ENCODE measurements at regions not wholly inside any gene's neighbourhood (a gene's known extent, or its start where the extent isn't known, plus 50 kb on each side); places are given as distances from the start of the nearest gene placed in this dataset.

DNA sequence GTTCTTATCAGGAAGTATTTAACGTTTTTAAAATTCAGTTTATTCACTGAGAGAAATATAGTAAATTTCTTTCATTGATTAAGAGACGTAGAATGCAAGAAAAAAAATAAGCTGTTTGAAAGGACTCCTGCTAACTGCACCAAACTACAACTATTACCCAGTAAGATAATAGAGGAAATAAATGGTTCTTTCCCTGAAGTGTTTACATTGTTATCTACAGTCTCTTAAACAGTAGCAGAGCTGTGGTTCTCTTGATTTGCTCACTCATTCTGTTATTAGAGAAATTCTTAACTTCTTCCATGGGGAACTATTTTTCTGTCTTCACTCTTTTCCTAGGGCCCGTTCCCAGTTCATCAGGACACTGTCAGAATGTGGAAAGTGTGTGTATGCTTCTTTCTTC is 973.0 kb downstream of the KCNJ2 start:
- H2BK20ac ChIP-seq (ENCODE audit: low read depth, low read length): no peak overlapping the region
- no peak overlapping the region for H2BK120ac ChIP-seq (ENCODE audit: low read depth, low read length)
- no peak overlapping the region for H4K5ac ChIP-seq (ENCODE audit: low read depth, low read length)
- dilution Hi-C loops (cut with HindIII; ENCODE audit: low sequenced_read_pairs, unreplicated experiment): no loop called here
- DNase-seq: peak; percentile 10
- H4K8ac ChIP-seq (ENCODE audit: low read depth in 2 of 2, low read length in 2 of 2): no peak overlapping the region
- H3K14ac ChIP-seq (replicated peaks; ENCODE audit: low read depth, low read length): no peak overlapping the region
- ChIA-PET CTCF (interaction anchor here (0.6 to 1.1 kb wide), 3 partner anchors 9 to 59 kb away, joined by 3 to 4 read pairs (median 3); no protein-coding TSS in a partner anchor), POLR2A (ENCODE audit: unreplicated experiment) (no interaction called here)
- no peak overlapping the region for H3K27ac ChIP-seq (ENCODE audit: insufficient read depth, low read length)
- WGBS, 2 experiments (ENCODE audit: extremely low coverage in 2 of 2, insufficient read length in 1 of 2): no CpG with 5 or more reads among the region's 3 CpGs
- H3K18ac ChIP-seq (ENCODE audit: low read depth, low read length): no peak overlapping the region
- H4K91ac ChIP-seq (ENCODE audit: insufficient read depth, low read depth, low read length): no peak overlapping the region
- in situ Hi-C loops (cut with MboI; ENCODE audit: low sequenced_read_pairs): no loop called here
- no peak overlapping the region for H2BK15ac ChIP-seq (ENCODE audit: low read depth, low read length)
- peak; percentile 48; the same call in 1 of the 2 replicates for ATAC-seq (ENCODE audit: low read depth)
- H3K56ac ChIP-seq (ENCODE audit: extremely low read depth, insufficient read depth, low read length): no peak overlapping the region
- no peaks in the 10 kb centered on the region for H3K36me3 ChIP-seq (ENCODE audit: control insufficient read depth, insufficient read depth, low read length)
- intact Hi-C loops (cut with micrococcal nuclease): no loop called here
- no peak overlapping the region for H3K4me3 ChIP-seq (ENCODE audit: insufficient read depth, low read depth, low read length)
- TF ChIP-seq RCOR1 (IDR thresholded peaks at IDR 0.05; ENCODE audit: insufficient replicate concordance, low read length) (no peak), BHLHE40 (IDR thresholded peaks at IDR 0.05; ENCODE audit: low read depth, low read length) (no peak), NFE2L2 (IDR thresholded peaks at IDR 0.05; ENCODE audit: low read depth, low read length) (no peak)
- no peaks in the 10 kb centered on the region for H3K27me3 ChIP-seq (ENCODE audit: control insufficient read depth, insufficient read depth, low read length)
- H3K4me2 ChIP-seq (ENCODE audit: low read depth, low read length): 0 out of 2 replicates have a peak overlapping the region, but pooled peaks have one; percentile 1
- H3K4me1 ChIP-seq (ENCODE audit: control insufficient read depth, insufficient read depth, low read length): peaks cover 1% of the 10 kb centered on the region; the same call in 1 of the 2 replicates
- no peak overlapping the region for H2BK5ac ChIP-seq (ENCODE audit: low read depth, low read length, poor library complexity, severe bottlenecking)
- no peak overlapping the region for H3K4ac ChIP-seq (ENCODE audit: low read depth, low read length)
- no peaks in the 10 kb centered on the region for H3K9me1 ChIP-seq (ENCODE audit: insufficient read depth, low read length)
- H2AK5ac ChIP-seq (ENCODE audit: low read depth, low read length): no peak overlapping the region
- H3K9ac ChIP-seq (ENCODE audit: low read depth, low read length): no peak overlapping the region
- no peaks in the 10 kb centered on the region for H4K20me1 ChIP-seq (ENCODE audit: insufficient read depth, low read length)
- H3K9me3 ChIP-seq (ENCODE audit: control insufficient read depth, insufficient read depth, low read length): no peaks in the 10 kb centered on the region
- H3K79me1 ChIP-seq (ENCODE audit: low read depth in 1 of 2, low read length in 2 of 2): no peaks in the 10 kb centered on the region
- H2AFZ ChIP-seq (replicated peaks; ENCODE audit: low read length, poor library complexity): no peak overlapping the region
- H2AK9ac ChIP-seq (replicated peaks; ENCODE audit: low read depth, low read length, poor library complexity): no peak overlapping the region
- no TSS peak for BruUV-seq (replicated peaks)
- H3K23ac ChIP-seq (ENCODE audit: low read depth, low read length): no peak overlapping the region

All from IMR-90 (cell line).